ENCODE measurements at regions not wholly inside any gene's neighbourhood (a gene's known extent, or its start where the extent isn't known, plus 50 kb on each side); places are given as distances from the start of the nearest gene placed in this dataset.

GRCh38 chr9:109941771-109942170 is 161.8 kb downstream of the PALM2AKAP2 start:
- ATAC-seq (replicated peaks; ENCODE audit: extremely low read depth, poor library complexity, severe bottlenecking) = no peak
- no peaks in the 10 kb centered on the region for H3K27me3 Mint-ChIP-seq
- no peak for DNase-seq (ENCODE audit: low spot score in 2 of 2)
- H3K9me3 Mint-ChIP-seq = no peaks in the 10 kb centered on the region
- peaks cover 3% of the 10 kb centered on the region for H3K36me3 Mint-ChIP-seq (ENCODE audit: insufficient read depth)
- H3K4me1 Mint-ChIP-seq = no peaks in the 10 kb centered on the region
- no peak overlapping the region for H3K27ac Mint-ChIP-seq (ENCODE audit: low read depth)
- H3K4me3 Mint-ChIP-seq = no peak overlapping the region

- Mint-ChIP-seq H3K4me1 (no peaks in the 10 kb centered on the region), H3K9me3 (no peaks in the 10 kb centered on the region), H3K27me3 (no peaks in the 10 kb centered on the region), H3K36me3 (ENCODE audit: insufficient read depth) (no peaks in the 10 kb centered on the region), H3K27ac (ENCODE audit: low read depth) (no peak overlapping the region), H3K4me3 (no peak overlapping the region)
- no peak for ATAC-seq (replicated peaks; ENCODE audit: extremely low read depth, poor library complexity, severe bottlenecking)
- no peak for DNase-seq (ENCODE audit: low spot score in 2 of 2)
Measured at GRCh38 chr9:109945573-109945972, 165.6 kb downstream of the PALM2AKAP2 start.

DNA sequence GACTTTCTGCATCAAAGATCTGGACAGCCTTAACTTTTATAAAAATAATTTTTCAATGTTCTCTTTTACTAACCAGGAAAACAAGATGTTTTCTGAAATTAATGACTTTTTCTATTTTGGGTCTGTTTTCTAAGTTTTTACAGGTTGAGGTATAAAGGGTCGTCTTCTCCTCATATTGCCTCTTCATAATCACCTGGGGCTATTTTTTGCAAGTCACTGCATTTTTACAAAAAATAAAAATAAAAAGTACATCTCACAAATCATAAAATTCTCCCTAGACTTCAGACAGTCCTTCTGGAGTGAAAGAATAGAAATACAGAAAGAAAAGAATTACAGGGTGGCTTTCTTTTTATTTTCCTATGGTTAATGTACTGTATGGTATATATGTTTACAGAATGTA is 168.5 kb downstream of the PALM2AKAP2 start:
- H3K4me3 Mint-ChIP-seq = no peak overlapping the region
- no peaks in the 10 kb centered on the region for H3K9me3 Mint-ChIP-seq
- DNase-seq (ENCODE audit: low spot score in 2 of 2) = no peak
- no peaks in the 10 kb centered on the region for H3K4me1 Mint-ChIP-seq
- no peaks in the 10 kb centered on the region for H3K36me3 Mint-ChIP-seq (ENCODE audit: insufficient read depth)
- H3K27ac Mint-ChIP-seq (ENCODE audit: low read depth) = no peak overlapping the region
- no peaks in the 10 kb centered on the region for H3K27me3 Mint-ChIP-seq
- no peak for ATAC-seq (replicated peaks; ENCODE audit: extremely low read depth, poor library complexity, severe bottlenecking)

DNA sequence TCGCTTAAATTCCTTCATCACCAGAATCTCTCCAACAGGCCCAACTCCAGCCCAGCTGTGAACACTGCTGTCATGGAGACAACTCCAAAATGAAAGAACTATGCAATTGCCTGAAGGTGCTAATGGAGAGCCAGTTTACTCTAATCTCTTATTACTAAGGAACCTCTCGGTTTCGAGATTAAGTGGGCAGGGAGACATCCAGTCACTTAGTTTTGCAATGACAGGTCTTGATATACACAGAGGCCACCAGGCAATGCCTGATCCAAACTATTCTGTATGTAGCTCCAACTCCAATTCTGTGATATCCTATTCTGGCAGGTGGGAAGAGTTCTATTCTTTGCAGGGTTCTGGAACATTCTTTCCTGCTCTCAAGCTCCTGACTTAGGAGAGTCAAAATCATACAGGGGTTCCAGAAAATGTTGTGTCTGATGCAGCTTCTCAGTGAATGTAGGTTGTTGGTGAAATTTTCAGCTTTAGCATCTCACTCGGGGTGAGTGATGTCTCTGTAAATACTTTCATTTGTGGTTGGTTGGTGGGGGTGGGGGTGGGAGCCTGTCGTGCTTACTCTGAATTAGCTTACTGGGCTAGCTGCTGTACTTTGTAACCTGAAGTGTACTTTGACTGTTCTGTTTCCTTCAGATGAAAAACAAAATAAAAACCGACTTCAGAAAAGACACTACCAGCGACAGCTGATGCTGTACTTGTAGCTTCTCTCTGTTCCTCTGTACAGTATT is 170.9 kb downstream of the PALM2AKAP2 start:
- Mint-ChIP-seq H3K4me1 (no peaks in the 10 kb centered on the region), H3K27ac (ENCODE audit: low read depth) (no peak overlapping the region), H3K36me3 (ENCODE audit: insufficient read depth) (no peaks in the 10 kb centered on the region), H3K4me3 (no peak overlapping the region), H3K27me3 (no peaks in the 10 kb centered on the region), H3K9me3 (no peaks in the 10 kb centered on the region)
- ATAC-seq (replicated peaks; ENCODE audit: extremely low read depth, poor library complexity, severe bottlenecking) (no peak), DNase-seq (ENCODE audit: low spot score in 2 of 2) (no peak)

GRCh38 chr9:109953300-109953699 is 173.3 kb downstream of the PALM2AKAP2 start:
- H3K27ac Mint-ChIP-seq (ENCODE audit: low read depth) = no peak overlapping the region
- no peak overlapping the region for H3K4me3 Mint-ChIP-seq

DNA sequence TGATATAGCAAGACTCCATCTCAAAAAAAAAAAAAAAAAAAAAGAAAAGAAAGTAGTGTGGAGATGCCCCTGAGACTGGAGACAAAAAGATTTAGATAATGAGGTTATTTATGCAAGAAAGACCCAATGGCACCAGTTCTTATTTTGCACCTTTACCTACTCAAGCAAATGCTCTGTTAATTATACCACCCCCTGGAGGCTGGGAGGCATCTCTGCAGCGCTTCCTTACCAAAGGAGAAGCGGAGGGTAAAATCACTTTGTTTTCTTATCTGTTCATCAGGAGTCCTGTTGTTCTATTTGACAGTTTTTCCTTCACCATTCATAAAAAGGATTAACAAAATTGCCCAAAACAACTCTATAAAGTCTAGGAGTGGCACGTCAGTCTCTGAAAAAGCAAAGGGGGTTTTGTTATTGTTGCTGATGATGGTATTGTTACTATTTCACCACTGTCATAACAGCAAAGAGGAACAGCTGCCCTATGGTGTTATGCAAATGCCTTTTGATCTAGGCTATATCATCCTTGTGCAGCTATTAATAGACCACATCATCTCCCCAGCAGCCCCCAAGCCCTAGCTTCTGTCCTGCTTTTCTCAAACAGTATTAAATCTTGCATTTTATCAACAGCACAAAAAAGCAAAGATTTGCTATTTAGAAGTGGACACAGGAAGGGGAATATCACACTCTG is 174.0 kb downstream of the PALM2AKAP2 start:
- Mint-ChIP-seq H3K4me3 (no peak overlapping the region), H3K36me3 (ENCODE audit: insufficient read depth) (no peaks in the 10 kb centered on the region), H3K27me3 (peaks cover 26% of the 10 kb centered on the region), H3K27ac (ENCODE audit: low read depth) (no peak overlapping the region), H3K4me1 (no peaks in the 10 kb centered on the region), H3K9me3 (no peaks in the 10 kb centered on the region)
- ATAC-seq (replicated peaks; ENCODE audit: extremely low read depth, poor library complexity, severe bottlenecking) (no peak), DNase-seq (ENCODE audit: low spot score in 2 of 2) (no peak)

More at GRCh38 chr9:109953300-109953699, 173.3 kb downstream of the PALM2AKAP2 start:
- ATAC-seq (replicated peaks; ENCODE audit: extremely low read depth, poor library complexity, severe bottlenecking) (no peak), DNase-seq (ENCODE audit: low spot score in 2 of 2) (no peak)
- no peaks in the 10 kb centered on the region for H3K4me1 Mint-ChIP-seq
- H3K27me3 Mint-ChIP-seq = peaks cover 20% of the 10 kb centered on the region
- H3K9me3 Mint-ChIP-seq = no peaks in the 10 kb centered on the region
- no peaks in the 10 kb centered on the region for H3K36me3 Mint-ChIP-seq (ENCODE audit: insufficient read depth)

GRCh38 chr9:109956717-109957440 is 176.9 kb downstream of the PALM2AKAP2 start:
- Mint-ChIP-seq H3K36me3 (ENCODE audit: insufficient read depth) (no peaks in the 10 kb centered on the region), H3K4me1 (no peaks in the 10 kb centered on the region), H3K27me3 (peaks cover 43% of the 10 kb centered on the region), H3K9me3 (no peaks in the 10 kb centered on the region), H3K27ac (ENCODE audit: low read depth) (no peak overlapping the region), H3K4me3 (no peak overlapping the region)
- ATAC-seq (replicated peaks; ENCODE audit: extremely low read depth, poor library complexity, severe bottlenecking) (no peak), DNase-seq (ENCODE audit: low spot score in 2 of 2) (no peak)

- Mint-ChIP-seq H3K36me3 (ENCODE audit: insufficient read depth) (no peaks in the 10 kb centered on the region), H3K4me1 (no peaks in the 10 kb centered on the region), H3K27me3 (peaks cover 43% of the 10 kb centered on the region), H3K27ac (ENCODE audit: low read depth) (no peak overlapping the region), H3K9me3 (no peaks in the 10 kb centered on the region), H3K4me3 (no peak overlapping the region)
- ATAC-seq (replicated peaks; ENCODE audit: extremely low read depth, poor library complexity, severe bottlenecking) (no peak), DNase-seq (ENCODE audit: low spot score in 2 of 2) (no peak)
Measured at GRCh38 chr9:109959679-109960078, 179.7 kb downstream of the PALM2AKAP2 start.

DNA sequence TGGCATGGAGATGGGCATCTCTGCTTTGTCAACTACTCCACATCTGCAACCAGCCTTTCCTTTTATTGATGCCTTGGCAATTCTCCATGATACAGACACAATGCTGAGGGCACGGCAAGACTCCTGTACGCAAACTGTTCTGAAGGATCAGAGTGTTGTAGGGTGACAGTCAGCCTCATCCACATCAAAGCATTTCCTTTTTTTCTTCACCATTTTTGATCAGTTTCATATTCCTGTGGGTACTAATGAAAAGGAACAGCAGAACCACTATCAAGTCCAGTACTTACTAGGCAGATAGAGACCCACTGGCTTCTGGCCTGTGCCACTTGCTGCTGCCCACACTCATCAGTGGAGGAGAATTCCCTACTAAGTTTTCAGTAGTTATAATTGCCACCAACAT is 181.6 kb downstream of the PALM2AKAP2 start:
- Mint-ChIP-seq H3K4me1 (no peaks in the 10 kb centered on the region), H3K27me3 (peaks cover 40% of the 10 kb centered on the region), H3K36me3 (ENCODE audit: insufficient read depth) (peaks cover 2% of the 10 kb centered on the region), H3K4me3 (no peak overlapping the region), H3K9me3 (no peaks in the 10 kb centered on the region), H3K27ac (ENCODE audit: low read depth) (no peak overlapping the region)
- DNase-seq (ENCODE audit: low spot score in 2 of 2) = no peak
- ATAC-seq (replicated peaks; ENCODE audit: extremely low read depth, poor library complexity, severe bottlenecking) = no peak

DNA sequence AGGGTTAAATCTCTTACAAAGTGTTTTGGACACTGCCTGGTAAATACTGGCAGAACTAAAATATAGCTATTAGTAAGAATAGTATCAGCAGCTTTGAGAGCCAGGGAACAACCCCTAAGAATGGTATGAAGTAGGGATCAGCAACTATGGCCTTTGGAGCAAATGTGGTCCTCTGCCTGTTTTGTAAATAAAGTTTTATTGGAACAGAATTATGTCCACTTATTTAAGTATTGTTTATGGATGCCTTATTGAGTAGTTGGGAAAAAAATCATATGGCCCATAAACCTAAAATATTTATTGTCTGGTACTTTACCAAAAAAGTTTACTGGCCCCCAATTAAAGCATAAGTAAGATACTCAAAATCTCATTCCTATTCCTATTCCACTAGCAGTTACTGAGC is 182.2 kb downstream of the PALM2AKAP2 start:
- Mint-ChIP-seq H3K4me1 (no peaks in the 10 kb centered on the region), H3K27me3 (peaks cover 34% of the 10 kb centered on the region), H3K27ac (ENCODE audit: low read depth) (no peak overlapping the region), H3K36me3 (ENCODE audit: insufficient read depth) (peaks cover 2% of the 10 kb centered on the region), H3K4me3 (no peak overlapping the region), H3K9me3 (no peaks in the 10 kb centered on the region)
- DNase-seq (ENCODE audit: low spot score in 2 of 2) (no peak), ATAC-seq (replicated peaks; ENCODE audit: extremely low read depth, poor library complexity, severe bottlenecking) (no peak)

GRCh38 chr9:109963079-109963478 is 183.1 kb downstream of the PALM2AKAP2 start:
- Mint-ChIP-seq H3K9me3 (no peaks in the 10 kb centered on the region), H3K36me3 (ENCODE audit: insufficient read depth) (peaks cover 5% of the 10 kb centered on the region), H3K27ac (ENCODE audit: low read depth) (no peak overlapping the region), H3K4me3 (no peak overlapping the region), H3K4me1 (no peaks in the 10 kb centered on the region), H3K27me3 (peaks cover 25% of the 10 kb centered on the region)
- no peak for DNase-seq (ENCODE audit: low spot score in 2 of 2)
- no peak for ATAC-seq (replicated peaks; ENCODE audit: extremely low read depth, poor library complexity, severe bottlenecking)

- Mint-ChIP-seq H3K4me1 (peaks cover 1% of the 10 kb centered on the region), H3K4me3 (no peak overlapping the region), H3K27me3 (peaks cover 4% of the 10 kb centered on the region), H3K27ac (ENCODE audit: low read depth) (no peak overlapping the region), H3K9me3 (no peaks in the 10 kb centered on the region), H3K36me3 (ENCODE audit: insufficient read depth) (peaks cover 5% of the 10 kb centered on the region)
- no peak for DNase-seq (ENCODE audit: low spot score in 2 of 2)
- ATAC-seq (replicated peaks; ENCODE audit: extremely low read depth, poor library complexity, severe bottlenecking) = no peak
Measured at GRCh38 chr9:109966643-109967368, 186.8 kb downstream of the PALM2AKAP2 start.
